B cell (primary cell): ENCODE measurements at regions not wholly inside any gene's neighbourhood (a gene's known extent, or its start where the extent isn't known, plus 50 kb on each side); places are given as distances from the start of the nearest gene placed in this dataset.

ENCODE experiments used
- ATAC-seq: fragments of 200-7000 bp; cut with Tn5 transposase; one replicate; pipeline ENCODE4 v1.10.0; 2021; ENCODE audit warnings: low read depth, mild to moderate bottlenecking, moderate number of reproducible peaks, moderate library complexity
- CTCF ChIA-PET: fragments of 350-600 bp; sonication (Branson Sonifier 250); formaldehyde crosslinking; loops from one replicate; lab custom pipeline; 2021; ENCODE audit warnings: antibody characterized with exemption, inconsistent platforms; lab: Charles Lee
- POLR2A ChIA-PET: fragments of 350-600 bp; sonication (Branson Sonifier 250); formaldehyde crosslinking; loops from one replicate; lab custom pipeline; 2021; ENCODE audit warnings: antibody characterized with exemption; lab: Charles Lee
- DNase-seq: peaks from one replicate; pipeline ENCODE4 v3.0.0; 2013
- H2AFZ ChIP-seq: 2 replicates; pipeline ENCODE4 v1.6.1; 2012; ENCODE audit warnings: mild to moderate bottlenecking, low read depth, low read length; ENCODE audit not compliant: insufficient read depth, poor library complexity, severe bottlenecking
- H3K27ac ChIP-seq, 2 donors: 1 replicate in 1 of 2; 2 replicates in 1 of 2; pipeline ENCODE4 v1.5.1; 2012 to 2013; ENCODE audit warnings: low read length in 2 of 2, mild to moderate bottlenecking in 2 of 2, moderate library complexity in 1 of 2
- H3K27me3 ChIP-seq, 4 experiments: fragments of 200-600 bp in 1 of 4; sonication (generic) in 1 of 4; replicated peaks in 1 of 4; 1 replicate in 2 of 4; 2 replicates in 2 of 4; pipeline versions ENCODE4 v1.6.1 to v1.7.0; 2013 to 2016; ENCODE audit warnings: low read length in 3 of 4, mild to moderate bottlenecking in 2 of 4, mixed read lengths in 1 of 4, moderate library complexity in 1 of 4; ENCODE audit not compliant: insufficient read depth in 4 of 4, control insufficient read depth in 3 of 4; ENCODE audit errors: control extremely low read depth in 1 of 4
- H3K36me3 ChIP-seq, 2 experiments: replicated peaks in 1 of 2; 1 replicate in 1 of 2; 2 replicates in 1 of 2; pipeline versions ENCODE4 v1.6.1 to v1.7.1; 2013; ENCODE audit warnings: low read length in 1 of 2; ENCODE audit not compliant: insufficient read depth in 2 of 2, control insufficient read depth in 1 of 2; ENCODE audit errors: control extremely low read depth in 1 of 2, extremely low read depth in 1 of 2
- H3K4me1 ChIP-seq, 2 donors: fragments of 200-600 bp in 1 of 2; sonication (generic) in 1 of 2; 1 replicate in 1 of 2; 2 replicates in 1 of 2; pipeline versions ENCODE4 v1.5.1 to v1.6.1; 2013 to 2017; ENCODE audit warnings: low read length in 2 of 2; ENCODE audit not compliant: control insufficient read depth in 2 of 2, insufficient read depth in 2 of 2
- H3K4me2 ChIP-seq: replicated peaks from 2 replicates; pipeline ENCODE3; 2012; ENCODE audit warnings: mild to moderate bottlenecking, low read depth, low read length; ENCODE audit not compliant: poor library complexity, severe bottlenecking
- H3K4me3 ChIP-seq, 5 experiments: fragments of 200-600 bp in 1 of 5; sonication (generic) in 1 of 5; 1 replicate in 3 of 5; 2 replicates in 2 of 5; pipeline versions ENCODE4 v1.5.1 to v1.7.0; 2011 to 2016; ENCODE audit warnings: low read length in 4 of 5, mild to moderate bottlenecking in 4 of 5, low read depth in 2 of 5, control low read depth in 1 of 5, moderate library complexity in 1 of 5; ENCODE audit not compliant: insufficient read depth in 1 of 5; ENCODE audit errors: control extremely low read depth in 1 of 5, extremely low read depth in 1 of 5
- H3K79me2 ChIP-seq: fragments of 200-600 bp; sonication (generic); one replicate; pipeline ENCODE4 v1.6.0; 2016; ENCODE audit warnings: low read length; ENCODE audit not compliant: control insufficient read depth, insufficient read depth
- H3K9ac ChIP-seq: fragments of 200-600 bp; sonication (generic); 2 replicates; pipeline ENCODE4 v1.6.1; 2017; ENCODE audit warnings: mild to moderate bottlenecking, low read length, moderate library complexity
- H3K9me3 ChIP-seq, 3 donors: one replicate each; pipeline versions ENCODE4 v1.6.1 to v1.7.1; 2013; ENCODE audit warnings: low read length in 2 of 3; ENCODE audit not compliant: control insufficient read depth in 2 of 3, insufficient read depth in 1 of 3; ENCODE audit errors: control extremely low read depth in 1 of 3
- H4K20me1 ChIP-seq: 2 replicates; pipeline ENCODE4 v1.6.0; 2012; ENCODE audit warnings: mild to moderate bottlenecking, low read length; ENCODE audit not compliant: insufficient read depth, control insufficient read depth, poor library complexity, severe bottlenecking
- H3K27ac Mint-ChIP-seq: one replicate; pipeline ENCODE4 v1.8.0; 2021; ENCODE audit warnings: mixed read lengths
- H3K27me3 Mint-ChIP-seq: one replicate; pipeline ENCODE4 v1.8.0; 2021; ENCODE audit warnings: mixed read lengths
- H3K4me1 Mint-ChIP-seq: one replicate; pipeline ENCODE4 v1.8.0; 2021; ENCODE audit warnings: mixed read lengths
- H3K4me3 Mint-ChIP-seq: one replicate; pipeline ENCODE4 v1.8.0; 2021; ENCODE audit warnings: mixed read lengths
- H3K9me3 Mint-ChIP-seq: one replicate; pipeline ENCODE4 v1.8.0; 2022; ENCODE audit warnings: mixed read lengths; ENCODE audit not compliant: insufficient read depth
- CTCF ChIP-seq: fragments of 200-600 bp; IDR thresholded peaks from one replicate; pipeline ENCODE4 v1.8.0; 2022; ENCODE audit warnings: antibody characterized with exemption, mild to moderate bottlenecking
- EZH2 ChIP-seq: IDR thresholded peaks from 2 replicates; pipeline ENCODE4 v1.6.1; 2012; ENCODE audit warnings: borderline replicate concordance, low read depth, mild to moderate bottlenecking, moderate library complexity, low read length; ENCODE audit not compliant: insufficient read depth, poor library complexity, severe bottlenecking
- WGBS: methylation state at CpG from one replicate; pipeline ENCODE4 v1.1.5; 2013; ENCODE audit warnings: missing lambda C conversion rate; ENCODE audit not compliant: insufficient coverage; 5-methylcytosine and 5-hydroxymethylcytosine counted together
- intact Hi-C: fragments of 100-400 bp; cut with micrococcal nuclease; formaldehyde crosslinking; loops from one replicate; pipeline ENCODE4 v1.10.0; 2022

- peaks cover 0 to 17% (median 0%) of the 10 kb centered on the region in 3 donors for H3K9me3 ChIP-seq
- TF ChIP-seq EZH2 = no peak
- TF ChIP-seq CTCF = no peak
- Mint-ChIP-seq H3K9me3 (no peaks in the 10 kb centered on the region), H3K27ac (no peak overlapping the region), H3K4me3 (no peak overlapping the region), H3K4me1 (no peaks in the 10 kb centered on the region), H3K27me3 (no peaks in the 10 kb centered on the region)
- no peaks in the 10 kb centered on the region for H3K27me3 ChIP-seq
- no peaks in the 10 kb centered on the region for H4K20me1 ChIP-seq
- H3K36me3 ChIP-seq = no peaks in the 10 kb centered on the region
- no peaks in the 10 kb centered on the region for H3K4me1 ChIP-seq
- no peak overlapping the region for H3K9ac ChIP-seq
- H3K79me2 ChIP-seq = no peaks in the 10 kb centered on the region
- H3K4me2 ChIP-seq = no peak overlapping the region
- DNase-seq (no peak), ATAC-seq (no peak)
- H2AFZ ChIP-seq = no peak overlapping the region
- no peak overlapping the region for H3K4me3 ChIP-seq
- H3K27ac ChIP-seq = no peak overlapping the region
- ChIA-PET CTCF (interaction anchor here (2.0 kb wide), 1 partner anchor 10 kb away, joined by 5 read pairs; no protein-coding TSS in a partner anchor), POLR2A (no interaction called here)
- WGBS = 75% methylated on average over 4 of the region's 6 CpGs
- intact Hi-C loops = no loop called here
These were observed 265.4 kb downstream of the DCDC2C start for GRCh38 chr2:3968736-3969135.

- H3K9me3 Mint-ChIP-seq = no peaks in the 10 kb centered on the region
- H2AFZ ChIP-seq = no peak overlapping the region
- H3K4me2 ChIP-seq = no peak overlapping the region
- H3K4me3 ChIP-seq = no peak overlapping the region
- no peaks in the 10 kb centered on the region for H3K4me1 Mint-ChIP-seq
- CTCF ChIA-PET = no interaction called here
- H3K9me3 ChIP-seq = peaks cover 0 to 22% (median 0%) of the 10 kb centered on the region in 3 donors
- no peaks in the 10 kb centered on the region for H3K27me3 ChIP-seq
- H3K27ac ChIP-seq = no peak overlapping the region
- H3K9ac ChIP-seq = no peak overlapping the region
- intact Hi-C loops = no loop called here
- no peak for TF ChIP-seq CTCF
- TF ChIP-seq EZH2 = no peak
- DNase-seq (no peak), ATAC-seq (no peak)
- H3K4me1 ChIP-seq = no peaks in the 10 kb centered on the region
- no peak overlapping the region for H3K4me3 Mint-ChIP-seq
- H3K27ac Mint-ChIP-seq = no peak overlapping the region
- no peaks in the 10 kb centered on the region for H3K79me2 ChIP-seq
- POLR2A ChIA-PET = no interaction called here
- no peaks in the 10 kb centered on the region for H3K27me3 Mint-ChIP-seq
- H3K36me3 ChIP-seq = no peaks in the 10 kb centered on the region
- no peaks in the 10 kb centered on the region for H4K20me1 ChIP-seq
- 92% methylated on average over 17 of the region's 17 CpGs for WGBS
These were observed 267.6 kb downstream of the DCDC2C start for GRCh38 chr2:3970791-3971651.
